ENCODE measurements at regions not wholly inside any gene's neighbourhood (a gene's known extent, or its start where the extent isn't known, plus 50 kb on each side); places are given as distances from the start of the nearest gene placed in this dataset.

- no peak for TF ChIP-seq ZNF766 (CRISPR knock-in tag; IDR thresholded peaks at IDR 0.05; ENCODE audit: borderline replicate concordance)
- no peak for TF ChIP-seq PREB (CRISPR knock-in tag; IDR thresholded peaks at IDR 0.05)
- TF ChIP-seq MYC (CRISPR knock-in tag; IDR thresholded peaks at IDR 0.05; ENCODE audit: borderline replicate concordance), result no peak
- no peak for TF ChIP-seq TCF7 (IDR thresholded peaks at IDR 0.05; ENCODE audit: low read depth)
- no peak for TF ChIP-seq PLRG1 (conservative IDR thresholded peaks at IDR 0.05)
- TF ChIP-seq ZNF430 (CRISPR knock-in tag; IDR thresholded peaks at IDR 0.05), result no peak
- TF ChIP-seq SIN3A (IDR thresholded peaks at IDR 0.05; ENCODE audit: borderline replicate concordance, low read depth, low read length), result no peak
- TF ChIP-seq CTCF (CRISPR knock-in tag; IDR thresholded peaks at IDR 0.05), result no peak
- TF ChIP-seq ESRRA (CRISPR knock-in tag; IDR thresholded peaks at IDR 0.05; ENCODE audit: low read depth), result no peak
- TF ChIP-seq SNAPC2 (CRISPR knock-in tag; IDR thresholded peaks at IDR 0.05), result no peak
Observed at GRCh38 chrX:40415675-40416074, 165.1 kb upstream of the ATP6AP2 start.

Measured in HepG2 (cell line).